IMR-90 (cell line): ENCODE measurements at regions not wholly inside any gene's neighbourhood (a gene's known extent, or its start where the extent isn't known, plus 50 kb on each side); places are given as distances from the start of the nearest gene placed in this dataset.
"Not testable (repeated sequence)": the region's sequence is repeated elsewhere in the genome, so short reads cannot be mapped to it uniquely, and the experiment has no call there.

Experiments
- ATAC-seq: fragments of 200-7000 bp; cut with Tn5 transposase; 2 replicates; pipeline ENCODE4 v1.9.1; 2020; ENCODE audit warnings: low read depth, mild to moderate bottlenecking, moderate library complexity
- BruUV-seq: library from RNA; stranded (reverse); fragments of 400-500 nt; replicated peaks from 2 replicates; lab custom pipeline; 2021; lab: Mats Ljungman, UMichigan
- CTCF ChIA-PET: fragments of 300-600 bp; formaldehyde crosslinking; extraction: SDS; loops from one replicate; lab custom pipeline; 2021; ENCODE audit warnings: antibody characterized with exemption; lab: Yijun Ruan, JAX
- POLR2A ChIA-PET: fragments of 300-600 bp; sonication (Branson Sonifier 250); formaldehyde crosslinking; loops from one replicate; lab custom pipeline; 2022; ENCODE audit warnings: antibody characterized with exemption; ENCODE audit not compliant: unreplicated experiment; lab: Charles Lee
- DNase-seq: peaks from one replicate; pipeline ENCODE4 v3.0.0; 2013
- H2AFZ ChIP-seq: replicated peaks from 2 replicates; pipeline ENCODE3; 2013; ENCODE audit warnings: low read length, mild to moderate bottlenecking; ENCODE audit not compliant: poor library complexity
- H2AK5ac ChIP-seq: 2 replicates; pipeline ENCODE4 v1.6.1; 2013; ENCODE audit warnings: low read depth, low read length, inconsistent platforms
- H2AK9ac ChIP-seq: replicated peaks from 2 replicates; pipeline ENCODE3; 2013; ENCODE audit warnings: mild to moderate bottlenecking, low read depth, low read length, moderate library complexity; ENCODE audit not compliant: poor library complexity
- H2BK120ac ChIP-seq: 2 replicates; pipeline ENCODE4 v1.6.1; 2013; ENCODE audit warnings: low read depth, low read length, inconsistent platforms
- H2BK15ac ChIP-seq: 3 replicates; pipeline ENCODE4 v1.6.1; 2013; ENCODE audit warnings: low read depth, low read length, inconsistent platforms
- H2BK20ac ChIP-seq: 2 replicates; pipeline ENCODE4 v1.6.1; 2013; ENCODE audit warnings: low read depth, mild to moderate bottlenecking, inconsistent platforms, low read length, moderate library complexity
- H2BK5ac ChIP-seq: 2 replicates; pipeline ENCODE4 v1.6.1; 2013; ENCODE audit warnings: mild to moderate bottlenecking, low read depth, low read length, inconsistent platforms; ENCODE audit not compliant: poor library complexity, severe bottlenecking
- H3K14ac ChIP-seq: replicated peaks from 2 replicates; pipeline ENCODE4 v1.6.1; 2013; ENCODE audit warnings: low read depth, low read length, inconsistent platforms
- H3K18ac ChIP-seq: 2 replicates; pipeline ENCODE4 v1.6.1; 2013; ENCODE audit warnings: low read depth, low read length, control low read depth
- H3K23ac ChIP-seq: 2 replicates; pipeline ENCODE4 v1.6.1; 2013; ENCODE audit warnings: low read depth, low read length, inconsistent platforms
- H3K27ac ChIP-seq: 2 replicates; pipeline ENCODE4 v1.5.1; 2013; ENCODE audit warnings: mild to moderate bottlenecking, control low read depth, low read length; ENCODE audit not compliant: insufficient read depth
- H3K27me3 ChIP-seq: 2 replicates; pipeline ENCODE4 v1.6.1; 2013; ENCODE audit warnings: low read length; ENCODE audit not compliant: control insufficient read depth, insufficient read depth
- H3K36me3 ChIP-seq: 2 replicates; pipeline ENCODE4 v1.6.1; 2013; ENCODE audit warnings: low read length, mixed read lengths; ENCODE audit not compliant: control insufficient read depth, insufficient read depth
- H3K4ac ChIP-seq: 2 replicates; pipeline ENCODE4 v1.6.1; 2013; ENCODE audit warnings: low read depth, low read length, inconsistent platforms
- H3K4me1 ChIP-seq: 2 replicates; pipeline ENCODE4 v1.6.1; 2013; ENCODE audit warnings: low read length, mixed read lengths; ENCODE audit not compliant: control insufficient read depth, insufficient read depth
- H3K4me2 ChIP-seq: 2 replicates; pipeline ENCODE4 v1.6.1; 2013; ENCODE audit warnings: low read depth, mild to moderate bottlenecking, control low read depth, low read length, moderate library complexity
- H3K4me3 ChIP-seq: 2 replicates; pipeline ENCODE4 v1.5.1; 2013; ENCODE audit warnings: low read depth, mild to moderate bottlenecking, control low read depth, low read length, moderate library complexity; ENCODE audit not compliant: insufficient read depth
- H3K56ac ChIP-seq: 2 replicates; pipeline ENCODE4 v1.6.1; 2013; ENCODE audit warnings: low read length, inconsistent platforms; ENCODE audit not compliant: insufficient read depth; ENCODE audit errors: extremely low read depth
- H3K79me1 ChIP-seq, 2 experiments: 2 replicates each; pipeline ENCODE4 v1.6.1; 2013; ENCODE audit warnings: low read length in 2 of 2, inconsistent platforms in 1 of 2, low read depth in 1 of 2
- H3K9ac ChIP-seq: 2 replicates; pipeline ENCODE4 v1.6.1; 2013; ENCODE audit warnings: low read depth, low read length, control low read depth
- H3K9me1 ChIP-seq: 2 replicates; pipeline ENCODE4 v1.6.1; 2013; ENCODE audit warnings: low read length, inconsistent platforms; ENCODE audit not compliant: insufficient read depth
- H3K9me3 ChIP-seq: 2 replicates; pipeline ENCODE4 v1.6.1; 2013; ENCODE audit warnings: low read length; ENCODE audit not compliant: control insufficient read depth, insufficient read depth
- H4K20me1 ChIP-seq: 2 replicates; pipeline ENCODE4 v1.6.1; 2013; ENCODE audit warnings: low read length, inconsistent platforms; ENCODE audit not compliant: insufficient read depth
- H4K5ac ChIP-seq: 2 replicates; pipeline ENCODE4 v1.6.1; 2013; ENCODE audit warnings: mild to moderate bottlenecking, low read depth, low read length, control low read depth
- H4K8ac ChIP-seq, 2 experiments: 2 replicates each; pipeline ENCODE4 v1.6.1; 2013; ENCODE audit warnings: low read depth in 2 of 2, low read length in 2 of 2, control low read depth in 1 of 2, inconsistent platforms in 1 of 2
- H4K91ac ChIP-seq: 2 replicates; pipeline ENCODE4 v1.6.1; 2013; ENCODE audit warnings: low read depth, low read length, inconsistent platforms; ENCODE audit not compliant: insufficient read depth
- WGBS, 2 experiments: methylation state at CpG; one replicate each; pipeline versions ENCODE4 v1.1.5 to v1.1.7; 2013; ENCODE audit warnings: missing lambda C conversion rate in 2 of 2; ENCODE audit not compliant: insufficient read length in 1 of 2; ENCODE audit errors: extremely low coverage in 2 of 2; 5-methylcytosine and 5-hydroxymethylcytosine counted together
- dilution Hi-C: fragments of 300-500 bp; cut with HindIII; formaldehyde crosslinking; loops from one replicate; pipeline ENCODE4 v1.14.3; 2018; ENCODE audit warnings: low sequenced_read_pairs; ENCODE audit not compliant: unreplicated experiment
- in situ Hi-C: fragments of 300-500 bp; cut with MboI; formaldehyde crosslinking; loops from 3 replicates; pipeline ENCODE4 v1.14.3; 2019; ENCODE audit warnings: low sequenced_read_pairs, inconsistent platforms, mixed read lengths
- intact Hi-C: fragments of 100-400 bp; cut with micrococcal nuclease; formaldehyde crosslinking; loops from 2 replicates; pipeline ENCODE4 v1.10.0; 2022

GRCh38 chr7:86987358-86987757, 72.1 kb downstream of the ELAPOR2 start:
- H3K14ac ChIP-seq, H3K4ac ChIP-seq, H3K56ac ChIP-seq, H2BK20ac ChIP-seq, H3K36me3 ChIP-seq, H3K79me1 ChIP-seq, H3K4me1 ChIP-seq, in situ Hi-C loops, POLR2A ChIA-PET, DNase-seq, H4K20me1 ChIP-seq, intact Hi-C loops, H3K9me3 ChIP-seq, H3K4me2 ChIP-seq, H4K5ac ChIP-seq, H3K27me3 ChIP-seq, H2AK9ac ChIP-seq, BruUV-seq, H3K9me1 ChIP-seq, dilution Hi-C loops, H2BK5ac ChIP-seq, CTCF ChIA-PET, H3K9ac ChIP-seq, H2AK5ac ChIP-seq, H2AFZ ChIP-seq, H2BK15ac ChIP-seq, H3K4me3 ChIP-seq, H3K18ac ChIP-seq, H3K27ac ChIP-seq, ATAC-seq, H2BK120ac ChIP-seq, H4K91ac ChIP-seq, H4K8ac ChIP-seq, H3K23ac ChIP-seq: not testable (repeated sequence)
- no CpG with 5 or more reads among the region's 3 CpGs for WGBS, 2 experiments

DNA sequence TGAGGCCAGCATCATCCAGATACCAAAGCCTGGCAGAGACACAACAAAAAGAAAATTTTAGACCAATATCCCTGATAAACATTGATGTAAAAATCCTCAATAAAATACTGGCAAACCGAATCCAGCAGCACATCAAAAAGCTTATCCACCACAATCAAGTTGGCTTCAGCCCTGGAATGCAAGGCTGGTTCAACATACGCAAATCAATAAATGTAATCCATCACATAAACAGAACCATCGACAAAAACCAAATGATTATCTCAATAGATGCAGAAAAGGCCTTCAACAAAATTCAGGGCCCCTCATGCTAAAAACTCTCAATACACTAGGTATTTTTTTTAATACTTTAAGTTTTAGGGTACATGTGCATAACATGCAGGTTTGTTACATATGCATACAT, 74.1 kb downstream of the ELAPOR2 start:
- H3K4me2 ChIP-seq, H2AFZ ChIP-seq, H3K18ac ChIP-seq, H2AK5ac ChIP-seq, in situ Hi-C loops, H3K79me1 ChIP-seq, H3K9ac ChIP-seq, H2AK9ac ChIP-seq, POLR2A ChIA-PET, H3K27ac ChIP-seq, H3K4ac ChIP-seq, H4K8ac ChIP-seq, H2BK20ac ChIP-seq, DNase-seq, H3K14ac ChIP-seq, CTCF ChIA-PET, H3K36me3 ChIP-seq, H3K4me3 ChIP-seq, H4K20me1 ChIP-seq, H4K5ac ChIP-seq, ATAC-seq, dilution Hi-C loops, H3K56ac ChIP-seq, intact Hi-C loops, H2BK5ac ChIP-seq, H4K91ac ChIP-seq, H2BK120ac ChIP-seq, H3K4me1 ChIP-seq, BruUV-seq, H3K27me3 ChIP-seq, H3K9me3 ChIP-seq, H3K9me1 ChIP-seq, H2BK15ac ChIP-seq, H3K23ac ChIP-seq: not testable (repeated sequence)
- WGBS, 2 experiments = no CpG with 5 or more reads among the region's 3 CpGs
